HepG2 (cell line): ENCODE measurements at regions not wholly inside any gene's neighbourhood (a gene's known extent, or its start where the extent isn't known, plus 50 kb on each side); places are given as distances from the start of the nearest gene placed in this dataset.

ENCODE experiments used
- ARNT2 ChIP-seq: sonication (generic); formaldehyde crosslinking; IDR thresholded peaks from 2 replicates; pipeline ENCODE4 v1.8.0; 2022; ENCODE audit warnings: mild to moderate bottlenecking, low read depth, missing genetic modification reagents, moderate library complexity
- ATF2 ChIP-seq: sonication (generic); formaldehyde crosslinking; IDR thresholded peaks from 2 replicates; pipeline ENCODE4 v1.4.0; 2020; ENCODE audit warnings: missing genetic modification reagents
- CTCF ChIP-seq: sonication (generic); formaldehyde crosslinking; IDR thresholded peaks from 2 replicates; pipeline ENCODE4 v1.5.0; 2020; ENCODE audit warnings: mild to moderate bottlenecking, missing genetic modification reagents, moderate library complexity
- HBP1 ChIP-seq: IDR thresholded peaks from 2 replicates; pipeline ENCODE4 v1.6.1; 2016; ENCODE audit warnings: low read depth, control low read depth
- HMGA1 ChIP-seq: sonication (generic); formaldehyde crosslinking; conservative IDR thresholded peaks from 2 replicates; pipeline ENCODE4 v1.4.0; 2020; ENCODE audit warnings: missing genetic modification reagents
- HNRNPH1 ChIP-seq: fragments of 200-400 bp; formaldehyde crosslinking; optimal IDR thresholded peaks from 2 replicates; pipeline ENCODE3; 2017; ENCODE audit warnings: mild to moderate bottlenecking, low read depth, low read length
- HOXA7 ChIP-seq: sonication (generic); formaldehyde crosslinking; IDR thresholded peaks from 2 replicates; pipeline ENCODE4 v1.8.1; 2022; ENCODE audit warnings: mild to moderate bottlenecking, missing genetic modification reagents, moderate library complexity
- IRX3 ChIP-seq: sonication (generic); formaldehyde crosslinking; IDR thresholded peaks from 2 replicates; pipeline ENCODE4 v1.8.1; 2023; ENCODE audit warnings: mild to moderate bottlenecking, low read depth, missing genetic modification reagents, borderline replicate concordance
- POLR2A ChIP-seq, 2 experiments: IDR thresholded peaks; 2 replicates each; pipeline ENCODE4 v1.6.1; 2011; ENCODE audit warnings: low read depth in 2 of 2, low read length in 2 of 2, mild to moderate bottlenecking in 1 of 2, moderate library complexity in 1 of 2; ENCODE audit not compliant: insufficient read depth in 1 of 2
- SIN3A ChIP-seq: IDR thresholded peaks from 2 replicates; pipeline ENCODE4 v1.6.1; 2011; ENCODE audit warnings: low read depth, mild to moderate bottlenecking, control low read depth, low read length, borderline replicate concordance
- SIN3B ChIP-seq: fragments of 150-350 bp; IDR thresholded peaks from 2 replicates; pipeline ENCODE4 v1.6.1; 2014; ENCODE audit warnings: low read length
- SUZ12 ChIP-seq: fragments of 150-350 bp; IDR thresholded peaks from 2 replicates; pipeline ENCODE4 v1.6.1; 2014; ENCODE audit warnings: low read depth, low read length
- TCF12 ChIP-seq, 2 experiments: fragments of 450-650 bp in 1 of 2; sonication (generic) in 1 of 2; formaldehyde crosslinking in 1 of 2; IDR thresholded peaks; 2 replicates each; pipeline versions ENCODE4 v1.6.1 to v1.8.0; 2017 to 2022; ENCODE audit warnings: antibody characterized with exemption in 1 of 2, mild to moderate bottlenecking in 1 of 2, missing genetic modification reagents in 1 of 2, moderate library complexity in 1 of 2
- THAP8 ChIP-seq: sonication (generic); formaldehyde crosslinking; IDR thresholded peaks from 2 replicates; pipeline ENCODE4 v1.5.1; 2020; ENCODE audit warnings: missing genetic modification reagents, mild to moderate bottlenecking, borderline replicate concordance

- no peak for TF ChIP-seq THAP8 (CRISPR knock-in tag)
- no peak for TF ChIP-seq CTCF
- TF ChIP-seq SIN3A: no peak
- TF ChIP-seq SUZ12: no peak
- TF ChIP-seq HOXA7: no peak
- TF ChIP-seq TCF12 (IDR thresholded peaks at IDR 0.05): no peak
- no peak for TF ChIP-seq TCF12 (CRISPR knock-in tag; IDR thresholded peaks at IDR 0.05)
- TF ChIP-seq SIN3B: no peak
- TF ChIP-seq HBP1 (CRISPR knock-in tag): no peak
- no peak for TF ChIP-seq ARNT2 (CRISPR knock-in tag)
- TF ChIP-seq ATF2 (CRISPR knock-in tag): no peak
- TF ChIP-seq HNRNPH1: no peak
- TF ChIP-seq POLR2A (IDR thresholded peaks at IDR 0.05; ENCODE audit: insufficient read depth in 1 of 2, low read depth in 2 of 2, low read length in 2 of 2): no peak
- no peak for TF ChIP-seq HMGA1 (CRISPR knock-in tag)
- no peak for TF ChIP-seq IRX3 (CRISPR knock-in tag)
These were observed 461.9 kb downstream of the KIF16B start for GRCh38 chr20:16111172-16111832.
